ENCODE measurements at regions not wholly inside any gene's neighbourhood (a gene's known extent, or its start where the extent isn't known, plus 50 kb on each side); places are given as distances from the start of the nearest gene placed in this dataset.
"Not testable (repeated sequence)": the region's sequence is repeated elsewhere in the genome, so short reads cannot be mapped to it uniquely, and the experiment has no call there.

GRCh38 chr11:39536323-39536722 lies 1923.1 kb downstream of the LRRC4C start:
- not testable (repeated sequence) for H3K36me3 ChIP-seq (ENCODE audit: control insufficient read depth, insufficient read depth, low read length); H3K27me3 ChIP-seq (ENCODE audit: control insufficient read depth, insufficient read depth, low read length); H3K27ac ChIP-seq (ENCODE audit: low read depth, low read length); H3K4me3 ChIP-seq (ENCODE audit: low read length); H3K9ac ChIP-seq (ENCODE audit: low read length); H3K4me1 ChIP-seq (ENCODE audit: control insufficient read depth, insufficient read depth, low read length)

Data from rectal smooth muscle tissue (tissue), 1 donor.